A549 (cell line): ENCODE measurements at regions not wholly inside any gene's neighbourhood (a gene's known extent, or its start where the extent isn't known, plus 50 kb on each side); places are given as distances from the start of the nearest gene placed in this dataset.

Source experiments
- CHD2 ChIP-seq: fragments of 150-350 bp; IDR thresholded peaks from 2 replicates; pipeline ENCODE4 v1.6.1; 2014; ENCODE audit warnings: low read length; ENCODE audit not compliant: partially characterized antibody
- CTCF ChIP-seq: fragments of >200 bp; sonication (Bioruptor Twin); formaldehyde crosslinking; IDR thresholded peaks from 3 replicates; pipeline ENCODE4 v1.5.1; 2016
- EHF ChIP-seq: fragments of 250-450 bp; sonication (Bioruptor Pico); IDR thresholded peaks from 2 replicates; pipeline ENCODE4 v1.5.0; 2020; ENCODE audit warnings: mild to moderate bottlenecking
- HDAC2 ChIP-seq: fragments of 200-600 bp; sonication (generic); IDR thresholded peaks from 2 replicates; pipeline ENCODE4 v1.6.1; 2016
- PHF8 ChIP-seq: fragments of 200-600 bp; sonication (generic); IDR thresholded peaks from 2 replicates; pipeline ENCODE4 v1.6.1; 2016; ENCODE audit warnings: low read depth, mild to moderate bottlenecking, antibody characterized with exemption, moderate library complexity, borderline replicate concordance
- POLR2A ChIP-seq: IDR thresholded peaks from 2 replicates; pipeline ENCODE4 v1.6.1; 2012; ENCODE audit warnings: mild to moderate bottlenecking, low read length
- RARB ChIP-seq: fragments of 250-450 bp; sonication (Bioruptor Pico); IDR thresholded peaks from 2 replicates; pipeline ENCODE4 v1.8.0; 2021; ENCODE audit warnings: mild to moderate bottlenecking, moderate library complexity
- REST ChIP-seq: fragments of 200-600 bp; sonication (generic); IDR thresholded peaks from 2 replicates; pipeline ENCODE4 v1.6.1; 2016; ENCODE audit warnings: antibody characterized with exemption, mild to moderate bottlenecking, moderate library complexity
- TP53 ChIP-seq: fragments of 250-450 bp; sonication (Bioruptor Pico); IDR thresholded peaks from 2 replicates; pipeline ENCODE4 v1.5.0; 2021; ENCODE audit warnings: mild to moderate bottlenecking, moderate library complexity

GRCh38 chr2:186984966-186985365 lies 136.0 kb upstream of the ZSWIM2 start:
- TF ChIP-seq CTCF (no peak), RARB (CRISPR knock-in tag) (no peak), PHF8 (no peak), POLR2A (no peak), REST (no peak), HDAC2 (no peak), TP53 (CRISPR knock-in tag) (no peak), EHF (CRISPR knock-in tag) (no peak), CHD2 (no peak)
